Left lung (tissue), 4 donors: ENCODE measurements at regions not wholly inside any gene's neighbourhood (a gene's known extent, or its start where the extent isn't known, plus 50 kb on each side); places are given as distances from the start of the nearest gene placed in this dataset.

Source experiments
- ATAC-seq: fragments of 200-7000 bp; cut with Tn5 transposase; one replicate; pipeline ENCODE4 v1.9.1; 2020; ENCODE audit warnings: moderate library complexity
- DNase-seq, 4 donors: peaks; one replicate each; pipeline ENCODE4 v3.0.0-alpha.2; 2013 to 2020
- H3K27ac ChIP-seq, 2 donors: fragments of 200-600 bp; sonication (generic) in 1 of 2; one replicate each; pipeline versions ENCODE4 v1.5.0 to v1.8.0; 2020 to 2021
- H3K27me3 ChIP-seq, 2 donors: fragments of 200-600 bp; sonication (generic) in 1 of 2; one replicate each; pipeline versions ENCODE4 v1.5.0 to v1.8.0; 2020 to 2021
- H3K36me3 ChIP-seq, 2 donors: fragments of 200-600 bp; sonication (generic) in 1 of 2; one replicate each; pipeline versions ENCODE4 v1.5.0 to v1.8.0; 2020 to 2021
- H3K4me1 ChIP-seq, 2 donors: fragments of 200-600 bp; one replicate each; pipeline ENCODE4 v1.8.0; 2021
- H3K4me3 ChIP-seq, 2 donors: fragments of 200-600 bp; sonication (generic) in 1 of 2; one replicate each; pipeline versions ENCODE4 v1.5.0 to v1.8.0; 2020 to 2021; ENCODE audit warnings: mild to moderate bottlenecking in 1 of 2
- H3K9me3 ChIP-seq, 2 donors: fragments of 200-600 bp; sonication (generic) in 1 of 2; one replicate each; pipeline versions ENCODE4 v1.5.0 to v1.8.0; 2020 to 2021
- intact Hi-C, 2 donors: fragments of 100-400 bp; cut with DNase I; formaldehyde crosslinking; loops; one replicate each; pipeline versions ENCODE4 v1.11.2 to v1.14.2; 2022
- TF ChIP-seq, protein P1 (sequence below), 2 donors: fragments of 200-600 bp; sonication (generic) in 1 of 2; IDR thresholded peaks; one replicate each; pipeline versions ENCODE4 v1.5.0 to v1.8.0; 2021; ENCODE audit warnings: antibody characterized with exemption in 2 of 2
- donor health status: DM: no; HTN: yes; CAD: no.
- donor health status: DM: no; HTN: no; CAD: no.

DNA sequence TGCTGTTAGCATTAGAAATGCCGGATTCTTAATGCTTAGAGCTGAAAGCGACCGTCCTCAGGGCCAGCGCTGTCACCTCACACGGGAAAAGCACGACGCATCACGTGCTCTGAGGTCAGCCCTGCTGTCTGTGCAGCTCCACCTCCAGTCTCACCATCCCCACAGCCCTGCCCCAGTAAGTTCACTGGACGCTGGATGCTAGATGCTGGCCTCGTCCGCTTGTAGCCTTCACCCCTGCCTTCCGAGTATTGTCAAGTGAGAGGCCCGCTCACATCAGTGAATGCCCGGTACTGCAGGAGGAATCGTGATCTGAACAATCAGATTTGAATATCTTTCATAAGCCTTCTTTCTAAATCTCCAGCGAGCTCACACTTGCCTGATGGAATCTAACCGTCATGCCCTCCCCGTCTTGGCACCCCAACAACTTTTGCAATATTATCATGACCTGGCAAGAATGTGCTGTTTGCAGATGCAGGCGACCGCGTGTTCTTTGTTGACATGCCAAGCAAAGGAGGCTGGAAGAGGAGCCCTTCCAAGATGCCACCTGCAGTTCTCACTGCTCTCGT lies 64.9 kb downstream of the DLL1 start:
- H3K4me1 ChIP-seq: peaks cover 0 to 20% of the 10 kb centered on the region in 2 donors
- H3K36me3 ChIP-seq: no peaks in the 10 kb centered on the region
- TF ChIP-seq, protein P1, sequence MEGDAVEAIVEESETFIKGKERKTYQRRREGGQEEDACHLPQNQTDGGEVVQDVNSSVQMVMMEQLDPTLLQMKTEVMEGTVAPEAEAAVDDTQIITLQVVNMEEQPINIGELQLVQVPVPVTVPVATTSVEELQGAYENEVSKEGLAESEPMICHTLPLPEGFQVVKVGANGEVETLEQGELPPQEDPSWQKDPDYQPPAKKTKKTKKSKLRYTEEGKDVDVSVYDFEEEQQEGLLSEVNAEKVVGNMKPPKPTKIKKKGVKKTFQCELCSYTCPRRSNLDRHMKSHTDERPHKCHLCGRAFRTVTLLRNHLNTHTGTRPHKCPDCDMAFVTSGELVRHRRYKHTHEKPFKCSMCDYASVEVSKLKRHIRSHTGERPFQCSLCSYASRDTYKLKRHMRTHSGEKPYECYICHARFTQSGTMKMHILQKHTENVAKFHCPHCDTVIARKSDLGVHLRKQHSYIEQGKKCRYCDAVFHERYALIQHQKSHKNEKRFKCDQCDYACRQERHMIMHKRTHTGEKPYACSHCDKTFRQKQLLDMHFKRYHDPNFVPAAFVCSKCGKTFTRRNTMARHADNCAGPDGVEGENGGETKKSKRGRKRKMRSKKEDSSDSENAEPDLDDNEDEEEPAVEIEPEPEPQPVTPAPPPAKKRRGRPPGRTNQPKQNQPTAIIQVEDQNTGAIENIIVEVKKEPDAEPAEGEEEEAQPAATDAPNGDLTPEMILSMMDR (IDR thresholded peaks at IDR 0.05): no peak
- no peak overlapping the region for H3K27ac ChIP-seq
- peaks cover 0 to 8% of the 10 kb centered on the region in 2 donors for H3K27me3 ChIP-seq
- no peak overlapping the region for H3K4me3 ChIP-seq
- H3K9me3 ChIP-seq: no peaks in the 10 kb centered on the region
- ATAC-seq (peak; percentile 17), DNase-seq (peak in 2 of 4 donors; percentile 30 to 49)
- intact Hi-C loops: no loop called here

DNA sequence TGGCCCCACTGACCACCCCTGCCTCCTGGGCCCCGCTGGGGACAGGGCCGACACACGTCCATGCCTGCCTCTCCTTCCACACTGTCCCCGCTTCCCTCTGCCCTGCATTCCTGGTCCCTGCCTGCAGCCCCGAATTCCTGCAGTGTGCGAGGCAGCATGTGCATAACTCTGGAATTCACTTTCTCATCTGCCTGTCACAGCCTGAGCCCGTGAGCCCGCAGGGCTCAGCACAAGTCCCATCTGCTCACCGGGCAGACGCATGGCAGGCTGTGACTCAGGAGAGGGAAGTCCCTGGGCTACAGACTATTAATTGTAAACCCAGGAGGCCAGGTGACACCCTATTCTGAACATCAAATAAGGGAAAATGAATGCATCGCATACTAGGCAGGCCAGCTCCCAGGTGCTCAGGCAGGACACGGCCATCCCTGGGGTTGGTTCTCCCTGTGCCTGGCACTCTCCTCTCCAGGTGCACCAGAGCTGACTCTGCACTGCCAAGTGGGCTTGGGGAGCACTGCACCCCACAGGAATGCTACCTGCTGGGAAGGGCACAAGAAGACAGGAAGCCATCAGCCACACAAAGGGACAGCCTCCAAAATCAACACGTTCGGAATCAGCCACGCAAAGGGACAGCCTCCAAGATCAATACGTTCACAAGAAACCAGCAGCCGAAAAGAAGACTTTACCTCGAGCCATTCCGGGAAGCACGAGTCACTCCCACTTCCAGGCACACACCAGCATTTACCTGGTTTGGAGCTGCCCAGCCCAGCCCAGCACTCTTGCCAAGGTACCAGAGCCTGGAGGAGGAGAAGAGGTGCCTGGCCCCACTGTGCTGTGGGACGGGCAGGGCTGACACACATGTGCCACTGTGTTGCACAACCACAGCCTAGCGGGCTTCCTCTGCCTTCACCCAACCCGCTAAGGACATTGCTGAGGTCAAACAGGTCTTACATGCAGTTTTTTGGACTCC lies 65.9 kb downstream of the DLL1 start:
- Histone ChIP-seq H3K4me3 (no peak overlapping the region), H3K27me3 (peaks cover 0 to 8% of the 10 kb centered on the region in 2 donors), H3K4me1 (peaks cover 0 to 20% of the 10 kb centered on the region in 2 donors), H3K36me3 (no peaks in the 10 kb centered on the region), H3K9me3 (no peaks in the 10 kb centered on the region), H3K27ac (no peak overlapping the region)
- ATAC-seq (peak; percentile 36), DNase-seq (peak in 1 of 4 donors; percentile 32)
- intact Hi-C loops: no loop called here
- TF ChIP-seq, protein P1 (IDR thresholded peaks at IDR 0.05): no peak

DNA sequence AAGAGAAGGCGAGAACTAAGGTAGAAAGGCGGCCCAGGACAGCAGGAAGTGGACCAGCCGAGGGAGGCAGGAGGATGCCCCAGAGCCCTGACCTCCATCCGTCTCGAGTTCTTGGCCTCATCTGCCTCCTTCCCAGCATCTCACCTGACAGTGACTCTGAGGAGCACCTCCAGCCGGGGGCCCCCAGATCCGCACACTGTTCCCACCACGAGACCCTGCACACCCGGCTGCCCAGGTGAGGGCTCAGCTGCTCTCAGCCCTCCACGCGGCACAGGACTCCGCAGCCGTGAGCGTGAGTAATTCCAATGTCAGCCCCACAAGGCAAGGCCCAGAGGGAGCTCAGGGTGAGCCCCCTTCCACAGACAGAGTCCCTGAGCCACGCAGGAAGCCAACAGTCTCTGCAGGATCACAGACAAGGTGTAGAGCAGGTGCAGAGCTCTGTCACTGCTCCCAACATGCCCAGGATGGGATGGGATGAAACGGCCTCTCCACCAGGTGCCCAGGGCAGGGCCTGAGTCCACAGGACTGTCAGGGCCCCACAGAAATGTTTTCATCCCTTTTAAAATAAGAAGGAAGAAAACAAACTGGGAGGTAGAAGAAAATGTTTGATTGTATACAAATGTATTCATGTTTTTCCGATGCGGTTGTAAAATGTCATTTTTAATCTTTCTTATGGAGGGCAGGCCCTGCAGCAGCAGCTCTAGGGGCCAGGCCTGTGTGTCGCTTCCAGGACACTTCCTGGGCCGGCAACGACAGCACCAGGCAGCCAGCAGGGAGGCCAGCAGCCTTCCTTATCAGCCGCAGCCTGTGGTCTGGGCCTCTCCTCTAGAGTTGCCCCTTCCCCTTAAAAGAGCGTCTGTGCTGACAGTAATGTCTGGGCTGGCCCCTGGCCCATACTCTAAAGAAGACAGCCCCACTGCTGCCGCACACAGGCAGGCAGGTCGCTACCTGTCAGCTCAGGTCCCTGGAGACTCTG lies 66.9 kb downstream of the DLL1 start:
- Histone ChIP-seq H3K9me3 (no peaks in the 10 kb centered on the region), H3K4me3 (no peak overlapping the region), H3K27ac (no peak overlapping the region), H3K27me3 (peaks cover 0 to 8% of the 10 kb centered on the region in 2 donors), H3K36me3 (no peaks in the 10 kb centered on the region), H3K4me1 (peaks cover 0 to 20% of the 10 kb centered on the region in 2 donors)
- TF ChIP-seq, protein P1 (IDR thresholded peaks at IDR 0.05): no peak
- ATAC-seq: no peak
- DNase-seq: peak in 1 of 4 donors; percentile 30
- intact Hi-C loops: no loop called here

DNA sequence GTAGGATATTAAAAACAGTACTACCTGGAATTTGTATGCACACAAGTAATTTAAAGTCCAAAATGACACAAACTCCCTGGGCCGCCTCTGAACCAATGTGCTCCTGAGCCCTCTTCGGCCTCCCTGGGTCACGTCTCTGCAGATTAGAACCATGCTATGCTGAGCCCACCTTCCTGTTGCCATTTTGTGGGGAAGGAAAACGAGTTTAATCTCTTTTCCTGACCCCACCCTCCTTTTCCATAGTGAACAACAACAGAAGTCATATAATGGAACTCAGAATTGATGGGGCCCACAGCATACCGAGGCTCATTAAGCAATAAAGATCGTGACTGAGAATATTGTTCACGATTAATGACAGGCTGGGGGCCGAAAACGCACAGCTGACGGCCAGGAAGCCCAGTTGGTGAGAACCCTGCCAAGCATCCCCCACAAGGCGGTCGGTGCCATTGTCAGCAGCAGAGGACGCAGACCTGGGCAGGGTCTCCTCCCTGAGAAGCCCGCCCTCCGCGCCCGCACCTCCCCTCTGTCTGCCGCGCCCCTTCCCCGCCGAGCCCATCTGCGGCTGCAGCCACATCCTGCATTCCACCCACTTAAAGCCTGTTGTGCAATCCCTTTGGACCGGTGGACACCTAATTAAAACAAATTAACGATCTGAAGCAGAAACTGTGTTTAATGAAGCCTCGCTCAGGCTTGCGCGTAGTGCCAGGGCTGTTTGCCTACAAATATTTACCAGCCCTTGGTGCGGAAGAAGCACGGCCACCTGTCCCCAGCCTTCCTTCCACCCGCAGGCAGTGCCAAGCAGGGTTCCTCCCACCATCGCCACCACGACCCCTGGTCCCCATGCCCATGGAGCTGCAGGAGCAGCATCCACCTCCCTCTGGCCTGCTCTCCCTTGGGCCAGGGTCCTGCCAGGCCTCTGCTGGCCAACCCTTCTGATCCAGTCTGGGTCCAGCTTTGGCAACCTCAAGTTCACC lies 68.1 kb downstream of the DLL1 start:
- intact Hi-C loops: no loop called here
- H3K4me1 ChIP-seq: peaks cover 0 to 20% of the 10 kb centered on the region in 2 donors
- H3K27ac ChIP-seq: no peak overlapping the region
- no peak overlapping the region for H3K4me3 ChIP-seq
- DNase-seq (peak in 2 of 4 donors; percentile 32 to 39), ATAC-seq (peak; percentile 55)
- H3K27me3 ChIP-seq: peaks cover 0 to 8% of the 10 kb centered on the region in 2 donors
- TF ChIP-seq, protein P1 (IDR thresholded peaks at IDR 0.05): no peak
- no peaks in the 10 kb centered on the region for H3K9me3 ChIP-seq
- no peaks in the 10 kb centered on the region for H3K36me3 ChIP-seq
